ENCODE measurements at regions not wholly inside any gene's neighbourhood (a gene's known extent, or its start where the extent isn't known, plus 50 kb on each side); places are given as distances from the start of the nearest gene placed in this dataset.

DNA sequence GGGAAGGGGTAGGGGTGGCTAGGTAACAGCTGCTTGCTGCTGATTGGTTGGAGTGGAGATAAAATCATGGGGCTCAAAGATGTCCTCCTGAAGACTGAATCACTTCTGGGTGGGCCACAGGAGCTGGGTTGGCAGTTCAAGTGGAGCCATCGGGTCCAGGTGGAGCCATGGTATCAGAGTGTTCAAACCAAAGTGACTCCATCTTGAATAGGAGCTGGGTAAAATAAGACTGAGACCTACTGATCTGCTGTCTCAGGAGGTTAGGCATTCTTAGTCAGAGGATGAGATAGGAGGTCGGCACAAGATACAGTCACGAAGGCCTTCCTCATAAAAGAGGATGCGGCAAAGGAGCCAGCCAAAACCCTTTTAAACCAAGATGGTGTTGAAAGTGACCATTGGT lies 96.5 kb downstream of the RTP4 start:
- WGBS, 2 experiments (ENCODE audit: extremely low coverage in 1 of 2, insufficient coverage in 1 of 2, insufficient read length in 1 of 2, insufficient replicate concordance in 2 of 2, low coverage in 1 of 2, low lambda C conversion rate in 2 of 2, missing lambda C conversion rate in 1 of 2), result 91% methylated on average over 4 of the region's 4 CpGs; no CpG with 5 or more reads in 1 of the 2 experiments
- H4K5ac ChIP-seq (ENCODE audit: insufficient read length, low read depth, low read length), result peak overlapping the region; percentile 14
- TF ChIP-seq HDAC6 (IDR thresholded peaks at IDR 0.05; ENCODE audit: low read depth, low read length) (no peak), RFX5 (IDR thresholded peaks at IDR 0.05; ENCODE audit: borderline replicate concordance, low read depth, low read length) (no peak), POU5F1 (IDR thresholded peaks at IDR 0.05; ENCODE audit: low read depth, low read length) (no peak), SUZ12 (IDR thresholded peaks at IDR 0.05; ENCODE audit: low read length) (no peak), POLR2AphosphoS5 (IDR thresholded peaks at IDR 0.05; ENCODE audit: low read depth, low read length) (no peak), HDAC2 (IDR thresholded peaks at IDR 0.05; ENCODE audit: borderline replicate concordance in 1 of 2, low read depth in 2 of 2, low read length in 2 of 2) (no peak), GABPA (IDR thresholded peaks at IDR 0.05; ENCODE audit: borderline replicate concordance, insufficient read depth, low read length) (no peak), EGR1 (IDR thresholded peaks at IDR 0.05; ENCODE audit: borderline replicate concordance, low read depth, low read length) (no peak)

More for the DNA sequence above, 96.5 kb downstream of the RTP4 start:
- POLR2A ChIA-PET (ENCODE audit: partially characterized antibody), result interaction anchor here (1.1 kb wide), 1 partner anchor 10 kb away, joined by 3 read pairs; no protein-coding TSS in a partner anchor
- H2AK5ac ChIP-seq (ENCODE audit: low read depth, low read length), result peak overlapping the region; percentile 42; the same call in 1 of the 2 replicates
- no peak overlapping the region for H2AFZ ChIP-seq (ENCODE audit: low read length)
- H4K91ac ChIP-seq (replicated peaks; ENCODE audit: insufficient read length, low read length), result peak overlapping the region; percentile 96
- H3K27ac ChIP-seq (ENCODE audit: low read depth, low read length), result peak overlapping the region; percentile 32; the same call in 1 of the 2 replicates
- H3K14ac ChIP-seq (ENCODE audit: insufficient read length), result no peak overlapping the region
- H3K56ac ChIP-seq (replicated peaks; ENCODE audit: insufficient read length, low read depth, low read length), result no peak overlapping the region
- H2BK15ac ChIP-seq (ENCODE audit: low read length), result no peak overlapping the region
- H3K4me3 ChIP-seq (ENCODE audit: extremely low read depth in 1 of 4, insufficient read depth in 2 of 4, low read depth in 3 of 4, low read length in 4 of 4), result no peak overlapping the region
- 0 out of 4 replicates have a peak overlapping the region, but pooled peaks of 1 of the 2 experiments have one; percentile 40 for H3K4me2 ChIP-seq (ENCODE audit: insufficient read depth in 1 of 2, low read depth in 2 of 2, low read length in 2 of 2)
- H2BK20ac ChIP-seq (ENCODE audit: low read length), result peak overlapping the region; percentile 98
- H3K79me2 ChIP-seq (ENCODE audit: control insufficient read depth in 1 of 2, insufficient read depth in 2 of 2, low read length in 2 of 2), result no peaks in the 10 kb centered on the region
- no peaks in the 10 kb centered on the region for H3K27me3 ChIP-seq (replicated peaks in 1 of 4; ENCODE audit: control insufficient read depth in 3 of 4, extremely low read depth in 1 of 4, insufficient read depth in 3 of 4, low read length in 3 of 4)
- H2BK120ac ChIP-seq (replicated peaks; ENCODE audit: low read depth, low read length), result peak overlapping the region; percentile 63
- H3K23me2 ChIP-seq (ENCODE audit: low read depth, low read length), result no peaks in the 10 kb centered on the region
- no peaks in the 10 kb centered on the region for H3K36me3 ChIP-seq (ENCODE audit: control insufficient read depth in 2 of 4, insufficient read depth in 4 of 4, low read length in 3 of 4)
- FAIRE-seq, result no peak
- peak overlapping the region; percentile 20; the same call in 1 of the 2 replicates for H2BK12ac ChIP-seq (ENCODE audit: low read depth, low read length)
- H2BK5ac ChIP-seq (ENCODE audit: low read depth, low read length), result peak overlapping the region; percentile 96; the same call in 1 of the 2 replicates
- H3K4me1 ChIP-seq (replicated peaks in 1 of 4; ENCODE audit: control insufficient read depth in 3 of 4, insufficient read depth in 4 of 4, low read length in 3 of 4), result peaks cover 2 to 9% (median 4%) of the 10 kb centered on the region in 4 experiments; a peak in 2 of 7 replicates
- no peaks in the 10 kb centered on the region for H3K9me3 ChIP-seq (ENCODE audit: insufficient read depth in 2 of 2, low read depth in 1 of 2, low read length in 1 of 2)
- H4K20me1 ChIP-seq (replicated peaks in 1 of 2; ENCODE audit: control insufficient read depth in 1 of 2, insufficient read depth in 2 of 2, low read length in 2 of 2), result no peaks in the 10 kb centered on the region
- H3K18ac ChIP-seq (ENCODE audit: extremely low read depth, low read length), result peak overlapping the region; percentile 11
- H3K4ac ChIP-seq (replicated peaks; ENCODE audit: insufficient read length, low read depth, low read length), result no peak overlapping the region
- H3K9ac ChIP-seq (replicated peaks in 1 of 4; ENCODE audit: extremely low read depth in 1 of 4, low read depth in 3 of 4, low read length in 3 of 4), result no peak overlapping the region
- H4K8ac ChIP-seq (ENCODE audit: extremely low read depth, insufficient read depth, low read length), result no peak overlapping the region
- no peaks in the 10 kb centered on the region for H3K79me1 ChIP-seq (ENCODE audit: low read depth, low read length)
- DNase-seq (ENCODE audit: low read depth in 1 of 2, low spot score in 2 of 2), result no peak
- H3K23ac ChIP-seq (ENCODE audit: insufficient read length), result no peak overlapping the region
- CTCF ChIA-PET (ENCODE audit: partially characterized antibody), result interaction anchor here (0.6 to 3.0 kb wide), 4 partner anchors 14 to 214 kb away, joined by 3 to 8 read pairs (median 4); no protein-coding TSS in a partner anchor

Measured in H1 (cell line).